Right hindlimb (tissue), 1 donor: ENCODE measurements at regions not wholly inside any gene's neighbourhood (a gene's known extent, or its start where the extent isn't known, plus 50 kb on each side); places are given as distances from the start of the nearest gene placed in this dataset.
"Not testable (repeated sequence)": the region's sequence is repeated elsewhere in the genome, so short reads cannot be mapped to it uniquely, and the experiment has no call there.

Experiments
- DNase-seq: peaks from one replicate; pipeline ENCODE4 v3.0.0-alpha.2; 2018

DNA sequence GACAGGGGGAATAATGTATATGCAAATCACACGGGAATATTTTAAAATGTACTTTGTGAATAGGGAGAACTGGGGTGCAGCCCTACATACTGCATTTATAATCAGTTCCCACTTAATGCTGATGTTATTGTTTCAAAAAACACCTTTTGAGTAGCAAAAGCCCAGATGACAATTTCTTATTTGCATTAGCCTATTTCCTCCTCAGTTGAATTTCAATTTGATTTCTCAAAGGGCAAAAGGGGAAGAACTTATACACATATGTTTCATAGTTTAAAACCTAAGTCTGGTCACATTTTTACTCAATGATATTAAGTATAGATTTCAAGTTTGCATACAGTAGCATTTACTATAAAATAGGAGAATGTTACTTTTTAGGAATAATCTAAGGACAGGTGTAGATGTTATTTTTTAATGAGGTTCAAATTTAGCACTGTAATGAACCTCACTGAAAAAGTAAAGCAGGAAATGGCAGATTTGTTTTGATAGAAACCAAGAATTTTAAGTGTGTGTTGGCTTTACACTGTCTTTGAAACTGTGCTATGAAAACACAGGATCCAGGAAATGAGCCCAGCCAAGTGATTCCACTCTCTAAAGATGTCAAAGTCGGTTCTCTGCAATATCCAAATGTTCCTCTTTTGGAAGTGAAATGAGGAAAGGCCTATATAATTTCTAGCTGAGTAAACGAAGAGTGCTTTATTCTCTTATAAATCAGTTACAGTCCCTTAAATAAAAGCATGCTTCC, 367.4 kb downstream of the BTG1 start:
- DNase-seq, result no peak

DNA sequence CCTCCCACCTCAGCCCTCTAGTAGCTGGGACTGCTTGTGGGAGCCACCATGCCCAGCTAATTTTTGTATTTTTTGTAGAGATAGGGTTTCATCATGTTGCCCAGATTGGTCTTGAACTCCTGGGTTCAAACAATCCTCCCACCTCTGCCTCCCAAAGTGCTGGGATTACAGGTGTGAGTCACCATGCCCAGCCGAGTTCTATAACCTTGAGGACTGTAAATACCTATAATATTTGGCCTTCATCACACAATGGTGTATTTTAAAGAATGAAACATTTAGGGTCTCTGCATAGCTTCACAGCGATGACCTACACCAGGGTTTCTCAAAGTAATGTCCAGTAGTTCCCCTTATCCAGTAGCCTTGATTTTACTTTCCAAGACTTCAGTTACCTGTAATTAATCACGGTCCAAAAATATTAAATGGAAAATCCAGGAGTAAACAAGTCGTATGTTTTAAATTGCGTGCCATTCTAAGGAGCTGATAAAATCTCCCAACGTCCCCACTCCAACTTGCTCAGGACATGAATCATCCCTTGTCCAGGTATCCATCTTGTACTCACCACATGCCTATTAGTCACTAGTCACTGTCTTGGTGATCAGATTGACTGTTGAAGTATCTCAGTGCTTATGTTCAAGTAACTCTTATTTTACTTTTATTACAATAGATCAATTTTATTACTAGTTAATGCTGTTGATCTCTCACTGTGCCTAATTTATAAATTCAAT, 368.2 kb downstream of the BTG1 start:
- no peak for DNase-seq

DNA sequence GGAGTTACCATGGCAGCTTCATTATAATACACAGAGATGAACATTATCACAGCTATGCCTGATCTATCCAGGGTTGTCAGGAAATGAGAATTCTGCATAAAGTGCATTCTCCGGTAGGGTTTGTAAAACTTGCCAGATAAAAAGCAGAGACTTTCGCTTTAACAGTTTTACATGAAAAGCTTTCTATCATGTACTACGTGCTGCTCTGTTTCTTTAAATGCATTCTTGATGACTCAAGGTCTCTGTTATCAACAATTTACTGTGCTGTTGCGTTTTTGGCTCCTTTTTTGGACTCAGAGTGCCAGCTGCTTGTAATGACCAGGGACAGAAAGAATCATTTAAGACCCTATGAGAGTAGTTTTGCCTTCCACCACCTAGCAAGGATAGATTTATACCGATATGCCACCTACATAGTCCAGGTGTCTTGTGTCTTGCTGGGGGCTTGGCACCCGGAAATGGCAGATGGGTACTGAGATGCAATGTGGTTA, 371.2 kb downstream of the BTG1 start:
- DNase-seq, result no peak

DNA sequence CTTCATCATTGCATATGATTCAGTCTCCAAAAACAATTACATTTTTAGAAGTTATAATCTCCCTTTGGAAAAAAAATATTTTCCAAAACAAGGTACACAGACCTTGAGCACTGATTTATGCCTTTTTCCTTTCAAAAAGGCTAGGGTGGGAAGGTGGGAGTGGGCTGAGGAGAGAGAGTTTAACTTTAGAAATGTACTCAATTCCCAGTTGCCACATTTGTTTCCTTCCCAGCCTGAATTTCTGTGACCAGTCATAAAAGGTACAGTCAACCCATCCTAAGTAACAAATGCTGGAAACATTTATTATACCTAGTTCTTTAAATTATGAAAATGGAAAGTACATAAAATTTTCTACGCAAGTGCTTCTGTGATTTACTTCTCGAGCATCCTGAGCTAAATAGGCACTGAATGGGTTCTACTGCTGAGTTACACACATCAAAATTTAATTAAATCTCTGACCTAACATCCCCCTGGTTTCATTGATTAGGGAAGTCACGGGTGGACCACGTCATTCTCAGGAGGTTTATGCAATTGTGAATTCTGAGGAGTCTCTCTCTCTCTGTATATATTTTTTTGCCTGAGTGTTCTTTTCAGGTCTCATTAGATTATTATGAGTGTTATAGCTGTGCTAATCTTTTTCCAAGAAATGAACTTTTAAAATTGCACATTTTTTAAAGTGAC, 371.8 kb downstream of the BTG1 start:
- no peak for DNase-seq

DNA sequence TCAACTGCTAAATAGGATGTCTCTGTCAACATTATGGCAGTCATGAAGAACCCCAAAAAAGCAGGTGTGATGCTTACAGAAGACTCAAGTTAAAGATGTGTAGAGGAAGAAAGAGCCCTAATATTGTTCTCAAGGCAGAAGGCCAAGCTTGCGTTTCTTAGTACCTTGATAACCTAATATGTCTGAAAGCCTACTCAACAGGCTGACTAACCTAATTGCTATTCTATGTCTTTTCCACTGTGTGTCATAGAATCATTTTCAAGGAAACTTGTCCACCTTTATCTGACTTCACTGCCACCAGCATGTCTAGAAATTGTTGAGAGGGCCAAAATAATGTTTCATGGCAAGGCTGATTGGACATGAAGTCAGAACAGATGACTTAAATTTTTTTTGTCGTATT, 373.2 kb downstream of the BTG1 start:
- DNase-seq, result no peak

DNA sequence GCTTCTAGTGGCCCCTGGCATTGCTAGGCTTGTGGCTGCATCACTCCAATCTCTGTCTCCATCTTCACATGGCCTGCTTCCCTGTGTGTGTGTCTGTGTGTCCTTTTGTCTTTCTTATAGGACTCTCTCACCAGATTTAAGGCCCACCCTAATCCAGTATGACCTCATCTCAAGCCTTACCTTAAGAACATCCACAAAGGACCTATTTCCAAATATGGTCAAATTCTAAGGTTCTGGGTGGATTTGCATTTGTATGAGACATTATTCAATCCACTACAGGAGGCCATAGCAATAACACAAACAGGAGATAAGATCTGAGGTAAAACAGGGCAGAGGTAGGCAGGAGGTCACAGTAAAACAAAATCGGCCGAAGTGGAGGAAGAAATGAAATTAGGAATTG, 375.9 kb downstream of the BTG1 start:
- DNase-seq, result no peak

DNA sequence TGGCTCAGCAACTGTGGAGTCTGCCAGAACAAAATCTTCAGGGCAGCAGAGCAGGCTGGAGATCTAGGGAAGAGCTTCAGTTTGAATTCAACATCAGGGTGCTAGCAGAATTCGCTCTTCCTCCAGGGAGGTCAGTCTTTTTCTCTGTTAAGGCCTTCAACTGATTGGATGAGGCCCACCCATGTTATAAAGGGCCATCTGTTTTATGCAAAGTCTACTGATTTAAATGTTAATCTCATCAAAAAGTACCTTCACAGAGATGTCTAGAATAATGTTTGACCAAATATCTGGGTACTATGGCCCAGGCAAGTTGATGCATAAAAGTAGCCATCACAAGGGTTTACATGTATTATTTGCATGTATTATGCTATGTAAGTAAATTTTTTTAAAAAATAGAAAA, 378.4 kb downstream of the BTG1 start:
- DNase-seq, result no peak

DNA sequence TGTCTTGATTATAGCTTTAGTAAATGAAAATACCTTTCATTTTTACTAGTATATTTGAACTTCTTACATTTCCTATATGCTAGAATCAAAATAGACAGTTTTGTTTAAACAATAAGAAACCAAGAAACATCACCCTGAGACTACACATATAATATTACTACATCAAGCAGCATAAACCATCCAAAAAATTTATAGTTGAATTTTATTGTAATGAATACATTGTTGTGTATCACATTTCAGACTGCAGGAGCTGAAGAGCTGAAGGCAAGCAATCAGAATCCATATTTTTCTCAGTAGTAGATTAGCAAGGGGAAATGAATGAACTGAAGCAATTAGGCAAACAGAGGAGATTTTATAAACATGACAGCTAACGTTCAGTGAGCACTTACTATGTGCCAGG, 379.2 kb downstream of the BTG1 start:
- no peak for DNase-seq

DNA sequence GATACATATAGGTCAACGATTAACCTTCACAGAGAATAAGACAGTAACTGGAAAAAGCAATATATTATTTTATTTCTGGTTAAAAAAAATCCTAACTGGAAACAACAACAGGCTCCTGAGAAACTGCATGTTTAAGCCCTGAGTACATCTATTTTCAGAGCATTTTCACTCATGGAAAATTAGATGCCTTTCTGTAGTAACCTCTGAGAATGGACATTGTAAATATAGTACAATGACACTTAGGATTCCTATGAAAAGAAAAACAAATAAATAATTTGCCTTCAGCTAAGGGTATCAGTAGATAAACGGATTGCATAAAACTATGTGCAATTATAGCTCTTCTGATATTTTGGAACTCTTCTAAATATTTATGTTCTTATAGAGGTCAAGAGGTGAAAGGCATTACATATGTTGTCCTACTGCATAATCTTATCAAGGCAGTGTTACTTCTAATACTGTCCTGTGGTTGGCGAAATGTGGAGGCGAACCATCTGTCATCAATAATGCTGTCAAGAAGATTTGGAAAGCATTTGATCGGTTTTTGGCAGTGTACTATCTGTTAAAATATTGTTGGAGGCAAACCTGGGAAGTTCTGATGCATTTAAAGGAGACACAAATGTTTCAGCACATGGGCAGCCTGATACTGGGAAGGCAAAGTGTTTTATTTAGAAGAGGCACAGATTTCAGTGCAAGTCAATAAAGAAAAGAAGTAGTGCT, 381.8 kb downstream of the BTG1 start:
- DNase-seq, result no peak

DNA sequence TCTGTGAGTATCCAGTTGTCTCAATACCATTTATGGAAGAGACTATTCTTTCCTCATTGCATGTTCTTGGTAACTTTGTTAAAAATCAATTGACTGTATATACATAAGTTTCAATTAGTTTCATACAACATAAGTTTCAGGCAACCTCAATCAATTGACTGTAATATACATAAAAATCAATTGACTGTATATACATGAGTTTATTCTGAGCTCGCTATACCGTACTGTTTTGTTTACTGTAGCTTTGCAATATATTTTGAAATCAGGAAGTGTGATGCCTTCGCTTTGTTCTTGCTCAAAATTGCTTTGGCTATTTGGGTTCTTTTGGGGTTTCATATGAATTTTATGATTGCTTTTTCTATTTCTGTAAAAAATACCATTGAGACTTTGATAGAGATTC, 392.0 kb downstream of the BTG1 start:
- DNase-seq, result no peak

DNA sequence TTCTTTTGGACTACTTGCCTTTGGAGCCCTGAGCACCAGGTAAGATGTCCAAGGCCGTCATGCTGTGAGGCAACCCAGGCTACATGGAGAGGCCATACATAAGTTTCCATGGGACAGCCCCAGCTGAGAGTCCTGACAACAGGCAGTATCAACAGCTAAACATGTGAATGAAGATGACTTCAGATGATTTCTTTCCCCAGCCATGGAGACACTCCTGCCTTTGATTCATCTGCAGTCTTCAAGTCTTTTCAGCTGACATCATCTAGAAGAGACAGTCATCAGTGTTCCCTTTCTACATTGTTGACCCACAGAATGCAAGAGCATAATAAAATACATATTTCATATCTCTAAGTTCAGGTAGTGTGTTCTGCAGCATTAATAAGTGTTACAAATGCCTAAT, 398.7 kb downstream of the BTG1 start:
- no peak for DNase-seq

DNA sequence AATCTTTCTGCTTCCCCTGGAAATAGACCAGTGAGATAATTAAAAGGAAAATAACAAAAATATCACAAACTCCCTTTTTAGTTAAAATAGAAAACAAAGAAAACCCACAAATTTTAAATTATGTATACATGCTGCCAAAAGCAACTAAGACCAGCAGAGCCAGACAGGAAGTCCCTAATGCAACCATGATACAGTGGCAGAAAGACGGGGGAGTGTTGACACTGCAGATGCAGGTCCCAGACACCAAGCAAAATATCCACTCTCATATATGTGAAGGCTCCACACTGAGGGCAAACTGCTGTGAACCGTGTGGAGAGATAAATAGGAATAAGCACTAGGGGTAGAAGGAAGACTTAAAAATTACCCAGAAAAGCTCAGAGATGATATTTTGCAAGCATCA, 401.0 kb downstream of the BTG1 start:
- DNase-seq, result no peak

DNA sequence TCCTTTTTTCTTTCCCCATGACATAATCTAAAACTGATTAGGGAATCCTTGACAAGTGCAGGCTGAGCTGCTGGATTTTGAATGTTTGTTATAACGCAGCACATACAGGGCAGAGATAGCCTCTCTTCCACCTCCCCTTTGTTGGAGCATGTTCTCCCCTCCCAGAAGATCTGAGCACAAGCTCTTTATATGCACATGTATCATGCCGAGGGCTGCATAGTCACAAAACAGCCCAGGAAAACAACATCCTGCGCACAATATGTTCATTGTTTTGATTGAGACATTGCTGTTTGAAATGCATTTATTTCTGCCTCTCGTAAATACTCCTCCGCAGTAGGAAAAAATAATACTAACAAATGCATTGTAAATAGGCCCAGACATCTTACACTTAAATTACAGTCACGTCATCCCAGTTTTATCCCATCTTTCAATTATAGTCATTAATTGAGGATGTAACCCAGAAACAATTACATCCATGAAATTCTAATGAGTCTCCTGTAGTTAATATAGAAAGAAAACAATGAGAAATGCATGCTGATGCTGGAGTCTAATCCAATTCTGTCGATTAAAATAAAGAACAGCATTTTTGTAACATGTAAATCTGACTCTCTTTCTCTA, 401.8 kb downstream of the BTG1 start:
- DNase-seq, result no peak

DNA sequence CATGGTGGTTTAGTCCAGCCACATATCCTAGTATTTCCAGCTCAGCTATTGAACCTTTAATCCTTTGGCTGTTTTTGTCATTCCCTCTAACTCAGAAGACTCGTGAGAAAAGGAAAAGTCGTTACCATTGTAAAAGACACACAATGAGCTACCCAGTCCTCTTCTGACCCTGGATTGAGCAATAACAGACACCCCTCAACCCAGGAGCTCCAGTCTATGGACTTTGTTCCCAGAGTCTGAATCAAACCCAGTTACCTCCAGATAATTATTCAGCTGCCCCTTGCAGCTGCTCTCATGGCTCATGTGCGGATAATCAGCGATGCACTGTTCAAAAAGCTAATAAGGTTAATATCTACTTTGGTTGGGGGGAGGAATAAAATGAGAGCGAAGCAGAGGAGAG, 402.4 kb downstream of the BTG1 start:
- DNase-seq, result no peak

DNA sequence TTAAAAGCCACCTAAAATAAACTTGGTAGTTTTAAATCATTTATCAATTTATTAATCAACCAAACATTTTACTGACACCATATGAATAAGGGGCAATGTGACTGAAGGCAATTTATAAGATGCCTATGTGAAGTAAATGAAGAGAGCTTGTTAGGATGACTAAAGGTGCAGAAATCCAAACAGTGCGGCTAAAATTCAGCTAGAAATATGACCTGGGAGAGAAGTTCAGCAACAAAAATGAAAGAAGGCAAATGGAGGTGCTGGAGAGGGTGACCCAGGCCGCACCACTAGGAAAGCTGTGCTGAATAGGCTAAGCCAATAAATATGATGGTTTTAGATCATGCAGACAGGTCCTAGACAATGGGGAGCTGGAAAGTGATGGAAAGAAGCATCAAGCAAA, 403.7 kb downstream of the BTG1 start:
- no peak for DNase-seq

DNA sequence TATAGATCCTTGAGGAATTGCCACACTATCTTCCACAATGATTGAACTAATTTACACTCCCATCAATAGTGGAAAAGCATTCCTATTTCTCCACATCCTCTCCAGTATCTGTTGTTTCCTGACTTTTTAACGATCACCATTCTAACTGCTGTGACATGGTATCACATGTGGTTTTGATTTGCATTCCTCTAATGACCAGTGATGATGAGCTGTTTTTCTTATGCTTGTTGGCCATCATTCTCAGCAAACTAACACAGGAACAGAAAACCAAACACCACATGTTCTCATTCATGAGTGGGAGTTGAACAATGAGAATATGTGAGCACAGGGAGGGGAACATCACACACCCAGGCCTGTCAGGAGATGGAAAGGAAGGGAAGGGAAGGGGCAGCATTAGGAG, 411.8 kb downstream of the BTG1 start:
- not testable (repeated sequence) for DNase-seq

DNA sequence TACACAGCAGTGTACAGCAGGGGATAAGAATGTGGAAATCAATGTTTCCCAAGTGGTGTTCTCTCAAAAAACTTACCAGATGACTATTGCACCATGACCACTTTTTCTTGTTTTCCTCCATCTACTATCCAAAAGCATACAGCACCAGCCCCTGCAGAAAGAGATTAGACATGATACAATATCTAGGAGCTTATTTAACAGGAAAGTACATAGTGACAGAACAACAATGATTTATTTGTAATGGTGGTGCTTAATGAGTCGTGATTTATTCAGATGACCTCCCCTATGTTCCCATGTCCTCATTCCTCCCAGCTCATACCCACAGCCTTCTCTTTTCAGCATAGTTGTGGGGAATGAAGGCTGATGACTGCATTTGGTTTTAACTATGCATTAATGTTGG, 413.6 kb downstream of the BTG1 start:
- DNase-seq, result no peak

DNA sequence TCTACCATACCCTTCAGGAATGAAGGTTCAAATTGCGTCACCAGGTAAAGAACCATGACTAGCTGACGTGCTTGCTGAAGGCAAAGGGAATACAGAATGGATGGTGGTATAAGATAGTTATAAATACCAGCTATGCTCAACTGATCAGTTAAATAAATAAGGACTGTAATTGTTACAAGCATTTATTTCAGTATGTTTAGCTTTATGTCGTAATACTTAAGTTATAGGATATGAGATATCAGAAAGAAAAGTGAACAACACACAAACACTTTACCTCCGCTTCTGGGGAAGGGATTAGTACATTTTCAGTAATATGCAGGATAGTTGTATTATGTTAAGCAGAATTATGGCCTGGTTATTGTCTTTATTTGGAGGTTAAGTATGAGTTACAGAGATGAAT, 416.1 kb downstream of the BTG1 start:
- DNase-seq, result no peak

DNA sequence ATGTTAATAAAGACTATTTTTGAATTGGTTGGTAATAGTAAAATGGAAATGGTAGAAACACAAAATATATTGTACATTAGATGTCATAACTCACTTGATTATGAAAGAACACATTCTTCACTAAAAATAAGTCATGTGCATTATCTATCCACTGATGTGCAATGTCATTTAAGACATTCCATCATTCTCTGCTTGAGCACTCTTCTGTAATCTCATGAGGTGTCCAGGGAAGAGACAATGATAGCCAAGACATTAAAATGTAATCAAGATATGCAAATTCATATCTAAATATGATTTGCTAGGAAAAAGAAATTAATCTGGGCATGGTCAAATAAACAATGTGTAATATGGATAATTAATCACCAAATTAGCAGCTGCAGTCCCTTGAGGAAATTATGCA, 422.5 kb downstream of the BTG1 start:
- DNase-seq, result no peak

DNA sequence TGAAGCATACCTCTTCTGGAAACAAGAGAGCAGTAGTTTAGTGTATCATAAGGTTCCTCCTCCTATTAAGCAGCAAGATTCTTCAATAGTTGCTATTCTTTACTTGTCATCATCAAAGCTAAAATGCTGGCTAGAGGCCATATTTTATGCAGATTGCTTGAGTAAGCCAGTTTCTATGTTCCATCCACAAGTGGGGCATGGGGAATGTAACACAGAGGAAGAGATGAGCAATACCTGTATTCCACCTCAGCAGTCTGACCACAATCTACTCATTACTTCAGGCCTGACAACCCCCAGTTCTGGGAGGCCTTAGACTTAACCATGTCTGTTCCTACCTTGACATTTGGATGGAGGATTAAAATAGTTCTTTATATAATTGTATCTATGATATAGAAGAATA, 423.6 kb downstream of the BTG1 start:
- no peak for DNase-seq

DNA sequence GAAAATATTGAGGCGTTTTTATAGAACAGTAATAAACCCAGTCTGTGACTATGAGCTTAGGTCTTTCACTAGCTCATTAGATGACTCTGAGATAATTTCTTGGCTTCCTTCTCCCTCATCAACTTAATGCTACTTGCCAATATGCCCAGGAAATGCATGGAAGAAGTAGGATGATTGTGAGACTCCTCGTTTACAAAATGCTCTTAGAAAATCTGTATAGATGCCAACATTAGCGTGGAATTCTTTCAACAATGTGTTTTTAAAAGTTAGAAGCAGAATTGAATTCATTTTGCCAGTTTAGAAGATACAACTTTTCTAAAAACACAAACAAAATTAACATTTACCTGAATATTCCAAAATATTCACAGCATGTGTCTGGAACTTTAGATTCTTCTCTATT, 424.6 kb downstream of the BTG1 start:
- no peak for DNase-seq

DNA sequence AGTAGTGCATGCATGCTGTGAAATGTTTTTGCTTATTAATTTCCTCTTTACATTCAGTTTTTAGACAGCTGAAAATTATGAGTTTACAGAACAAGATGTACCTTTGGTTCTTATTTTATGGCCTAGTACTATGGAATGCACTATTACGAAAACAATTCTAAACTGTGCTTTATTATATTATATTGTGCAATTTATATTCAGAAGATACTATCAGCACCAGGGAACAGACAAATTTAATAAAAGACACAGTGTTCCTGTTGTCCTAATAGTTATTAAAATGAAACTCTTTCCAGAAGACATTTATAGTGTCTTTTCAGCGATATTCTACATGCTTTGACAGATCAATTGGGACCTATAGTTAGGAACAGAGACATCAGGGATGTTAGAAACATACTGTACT, 427.3 kb downstream of the BTG1 start:
- no peak for DNase-seq

DNA sequence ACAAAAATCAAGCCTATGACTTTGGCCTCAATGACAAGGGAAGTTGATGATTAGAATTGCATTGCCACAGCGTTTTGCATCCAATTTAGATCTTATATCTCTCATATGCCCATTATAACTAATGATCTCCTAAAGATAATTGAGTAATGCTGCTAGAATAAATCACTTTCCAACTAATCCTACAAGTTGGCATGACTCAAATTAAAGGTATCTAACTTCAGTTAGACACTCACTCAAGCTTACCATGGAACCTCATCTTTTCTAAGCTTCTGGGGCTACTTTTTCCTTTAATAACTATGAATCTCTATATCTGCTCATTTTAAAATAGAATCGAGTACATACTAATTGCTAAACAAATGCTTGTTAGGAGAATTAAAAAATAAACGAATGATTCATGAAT, 427.8 kb downstream of the BTG1 start:
- DNase-seq, result no peak
